Islet precursor cell (in vitro differentiated cells): ENCODE measurements at regions not wholly inside any gene's neighbourhood (a gene's known extent, or its start where the extent isn't known, plus 50 kb on each side); places are given as distances from the start of the nearest gene placed in this dataset.
"Not testable (repeated sequence)": the region's sequence is repeated elsewhere in the genome, so short reads cannot be mapped to it uniquely, and the experiment has no call there.

Experiments
- DNase-seq: peaks from one replicate; pipeline ENCODE4 v3.0.0-alpha.2; 2018

GRCh38 chr6:27825848-27826611 lies 86.2 kb downstream of the OR2B2 start:
- not testable (repeated sequence) for DNase-seq

GRCh38 chr6:27825025-27825793 lies 87.0 kb downstream of the OR2B2 start:
- DNase-seq, result no peak

- not testable (repeated sequence) for DNase-seq
These were observed 87.8 kb downstream of the OR2B2 start for GRCh38 chr6:27824211-27825024.

GRCh38 chr6:27823714-27824210 lies 88.4 kb downstream of the OR2B2 start:
- DNase-seq, result peak; percentile 79

- DNase-seq, result no peak
These were observed 95.3 kb downstream of the OR2B2 start for GRCh38 chr6:27816906-27817305.

- peak; percentile 90 for DNase-seq
These were observed 97.4 kb downstream of the OR2B2 start for GRCh38 chr6:27814665-27815424.

GRCh38 chr6:27814415-27814664 lies 97.9 kb downstream of the OR2B2 start:
- DNase-seq, result not testable (repeated sequence)

GRCh38 chr6:27812805-27813492 lies 99.2 kb downstream of the OR2B2 start:
- no peak for DNase-seq

GRCh38 chr6:27812078-27812804 lies 100.0 kb downstream of the OR2B2 start:
- no peak for DNase-seq

GRCh38 chr6:27811451-27811772 lies 100.8 kb downstream of the OR2B2 start:
- DNase-seq, result no peak

GRCh38 chr6:27810768-27811450 lies 101.3 kb downstream of the OR2B2 start:
- no peak for DNase-seq

- DNase-seq, result peak; percentile 90
These were observed 102.0 kb downstream of the OR2B2 start for GRCh38 chr6:27809939-27810767.

GRCh38 chr6:27809067-27809938 lies 102.9 kb downstream of the OR2B2 start:
- DNase-seq, result no peak

GRCh38 chr6:27808242-27809066 lies 103.7 kb downstream of the OR2B2 start:
- DNase-seq, result not testable (repeated sequence)

GRCh38 chr6:27807441-27808241 lies 104.6 kb downstream of the OR2B2 start:
- DNase-seq, result peak; percentile 91

- peak; percentile 83 for DNase-seq
These were observed 105.2 kb downstream of the OR2B2 start for GRCh38 chr6:27806981-27807440.

- no peak for DNase-seq
These were observed 106.8 kb downstream of the OR2B2 start for GRCh38 chr6:27805347-27805746.
